Neural crest cell (in vitro differentiated cells): ENCODE measurements at regions not wholly inside any gene's neighbourhood (a gene's known extent, or its start where the extent isn't known, plus 50 kb on each side); places are given as distances from the start of the nearest gene placed in this dataset.

Experiments used
- DNase-seq: peaks from one replicate; pipeline ENCODE4 v3.0.0; 2021; ENCODE audit warnings: low read depth, mixed read lengths, low spot score
- H3K27ac Mint-ChIP-seq: one replicate; pipeline ENCODE4 v1.8.0; 2021; ENCODE audit warnings: mild to moderate bottlenecking, mixed read lengths; ENCODE audit not compliant: unreplicated experiment
- H3K27me3 Mint-ChIP-seq: 2 replicates; pipeline ENCODE4 v1.8.0; 2021; ENCODE audit warnings: low read depth, mild to moderate bottlenecking, mixed read lengths
- H3K36me3 Mint-ChIP-seq: 2 replicates; pipeline ENCODE4 v1.8.0; 2021; ENCODE audit warnings: low read depth, mild to moderate bottlenecking, mixed read lengths
- H3K4me1 Mint-ChIP-seq: 2 replicates; pipeline ENCODE4 v1.8.0; 2021; ENCODE audit warnings: mixed read lengths
- H3K4me3 Mint-ChIP-seq: one replicate; pipeline ENCODE4 v1.8.0; 2021; ENCODE audit warnings: mild to moderate bottlenecking, mixed read lengths
- H3K9me3 Mint-ChIP-seq: 2 replicates; pipeline ENCODE4 v1.8.0; 2021; ENCODE audit warnings: mixed read lengths
- TF ChIP-seq, protein P1 (sequence below): fragments of 200-600 bp; sonication (generic); conservative IDR thresholded peaks from 2 replicates; pipeline ENCODE4 v1.5.0; 2021; ENCODE audit warnings: antibody characterized with exemption, mild to moderate bottlenecking

DNA sequence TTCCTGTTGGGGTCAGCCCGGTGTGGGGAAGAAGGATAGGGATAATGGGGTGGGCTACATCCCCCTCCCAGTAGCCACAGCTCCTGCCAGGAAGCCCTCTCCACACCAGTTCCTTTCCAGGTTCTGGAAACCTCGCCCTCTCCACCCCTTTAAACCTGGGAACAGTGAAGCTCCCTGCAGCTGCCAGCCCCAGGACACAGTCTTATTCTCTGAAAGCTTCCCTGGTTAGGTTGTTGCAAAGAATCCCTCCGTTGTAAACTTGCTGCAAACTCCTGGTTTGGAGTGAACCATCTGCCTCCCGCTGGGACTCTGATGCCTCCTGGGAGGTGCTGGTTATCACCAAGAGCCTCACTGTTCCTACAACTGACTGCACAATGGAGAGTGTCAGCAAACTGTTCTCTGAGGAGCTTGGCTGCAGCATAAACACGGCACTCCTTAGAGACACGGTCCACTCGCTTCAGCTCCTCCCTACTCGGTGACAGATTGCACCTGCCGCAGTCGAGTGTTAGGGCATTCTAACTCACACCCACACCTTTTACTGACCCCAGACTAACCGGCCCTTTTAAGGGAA is 261.8 kb upstream of the RAB6C start:
- H3K27me3 Mint-ChIP-seq = peaks cover 9% of the 10 kb centered on the region
- peaks cover 14% of the 10 kb centered on the region for H3K4me1 Mint-ChIP-seq
- TF ChIP-seq, protein P1, sequence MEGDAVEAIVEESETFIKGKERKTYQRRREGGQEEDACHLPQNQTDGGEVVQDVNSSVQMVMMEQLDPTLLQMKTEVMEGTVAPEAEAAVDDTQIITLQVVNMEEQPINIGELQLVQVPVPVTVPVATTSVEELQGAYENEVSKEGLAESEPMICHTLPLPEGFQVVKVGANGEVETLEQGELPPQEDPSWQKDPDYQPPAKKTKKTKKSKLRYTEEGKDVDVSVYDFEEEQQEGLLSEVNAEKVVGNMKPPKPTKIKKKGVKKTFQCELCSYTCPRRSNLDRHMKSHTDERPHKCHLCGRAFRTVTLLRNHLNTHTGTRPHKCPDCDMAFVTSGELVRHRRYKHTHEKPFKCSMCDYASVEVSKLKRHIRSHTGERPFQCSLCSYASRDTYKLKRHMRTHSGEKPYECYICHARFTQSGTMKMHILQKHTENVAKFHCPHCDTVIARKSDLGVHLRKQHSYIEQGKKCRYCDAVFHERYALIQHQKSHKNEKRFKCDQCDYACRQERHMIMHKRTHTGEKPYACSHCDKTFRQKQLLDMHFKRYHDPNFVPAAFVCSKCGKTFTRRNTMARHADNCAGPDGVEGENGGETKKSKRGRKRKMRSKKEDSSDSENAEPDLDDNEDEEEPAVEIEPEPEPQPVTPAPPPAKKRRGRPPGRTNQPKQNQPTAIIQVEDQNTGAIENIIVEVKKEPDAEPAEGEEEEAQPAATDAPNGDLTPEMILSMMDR = no peak
- no peaks in the 10 kb centered on the region for H3K36me3 Mint-ChIP-seq
- DNase-seq = no peak
- H3K27ac Mint-ChIP-seq = peak overlapping the region; percentile 58
- H3K9me3 Mint-ChIP-seq = no peaks in the 10 kb centered on the region
- no peak overlapping the region for H3K4me3 Mint-ChIP-seq

DNA sequence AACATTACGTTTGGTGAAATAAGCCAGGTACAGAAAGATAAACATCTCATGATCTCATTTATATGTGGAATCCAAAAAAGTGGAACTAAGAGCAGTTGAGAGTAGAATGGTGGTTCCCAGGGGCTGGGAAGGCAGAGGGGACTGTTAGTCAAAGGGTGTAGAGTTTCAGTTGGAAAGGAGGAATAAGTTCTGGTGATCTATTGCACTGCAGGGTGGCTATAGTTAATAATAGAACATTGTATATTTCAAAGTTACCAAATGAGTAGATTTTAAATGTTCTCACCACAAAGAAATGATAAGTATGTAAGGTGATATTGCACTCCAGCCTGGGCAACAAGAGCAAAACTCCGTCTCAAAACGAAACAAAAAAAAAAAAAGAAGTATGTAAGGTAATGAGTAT is 260.1 kb upstream of the RAB6C start:
- no peaks in the 10 kb centered on the region for H3K36me3 Mint-ChIP-seq
- peaks cover 9% of the 10 kb centered on the region for H3K27me3 Mint-ChIP-seq
- H3K4me1 Mint-ChIP-seq = peaks cover 5% of the 10 kb centered on the region
- no peak overlapping the region for H3K4me3 Mint-ChIP-seq
- DNase-seq = no peak
- TF ChIP-seq, protein P1 = no peak
- no peak overlapping the region for H3K27ac Mint-ChIP-seq
- no peaks in the 10 kb centered on the region for H3K9me3 Mint-ChIP-seq

DNA sequence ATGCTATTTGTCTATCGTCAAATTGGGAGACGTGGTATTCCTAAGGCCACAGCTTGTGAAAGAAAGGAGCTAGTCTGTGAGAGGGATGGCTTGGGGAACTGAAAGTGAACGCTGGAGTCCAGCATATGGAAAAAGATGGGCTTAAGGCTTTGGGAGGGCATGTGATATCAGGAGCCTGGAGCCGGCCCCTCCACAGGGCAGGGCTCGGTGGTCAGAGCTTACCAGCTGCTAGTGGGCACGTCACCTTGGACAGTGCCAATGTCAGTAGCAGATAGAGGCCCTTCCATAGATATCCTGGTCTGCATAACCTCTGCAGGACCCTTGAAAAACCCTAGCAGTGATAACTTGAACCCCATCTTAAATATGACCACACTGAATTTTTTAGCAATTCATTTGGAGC is 259.1 kb upstream of the RAB6C start:
- TF ChIP-seq, protein P1 = no peak
- Mint-ChIP-seq H3K4me3 (no peak overlapping the region), H3K9me3 (no peaks in the 10 kb centered on the region), H3K27ac (no peak overlapping the region), H3K27me3 (peaks cover 9% of the 10 kb centered on the region), H3K36me3 (no peaks in the 10 kb centered on the region), H3K4me1 (peaks cover 5% of the 10 kb centered on the region)
- DNase-seq = no peak

DNA sequence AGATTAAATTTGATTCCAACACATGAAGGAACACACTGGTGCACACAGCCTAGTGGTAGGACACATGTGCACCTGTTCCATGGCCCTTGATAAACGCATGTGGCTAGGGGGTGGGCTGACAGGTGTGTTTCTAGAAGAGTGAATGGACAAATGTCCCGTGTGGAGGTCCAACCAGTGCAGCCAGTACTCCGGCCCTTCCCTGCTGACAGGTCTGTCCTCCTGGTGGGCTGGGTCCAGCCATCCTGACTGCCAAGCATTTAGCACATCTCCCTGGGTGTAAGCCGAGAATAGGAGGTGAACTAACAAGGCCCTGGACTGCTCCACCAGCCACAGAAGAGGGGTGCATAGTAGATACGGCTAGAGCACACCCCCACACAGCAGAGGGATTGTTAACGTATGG is 258.7 kb upstream of the RAB6C start:
- TF ChIP-seq, protein P1 = no peak
- H3K36me3 Mint-ChIP-seq = no peaks in the 10 kb centered on the region
- H3K27ac Mint-ChIP-seq = no peak overlapping the region
- H3K27me3 Mint-ChIP-seq = peaks cover 9% of the 10 kb centered on the region
- peaks cover 5% of the 10 kb centered on the region for H3K4me1 Mint-ChIP-seq
- DNase-seq = no peak
- no peak overlapping the region for H3K4me3 Mint-ChIP-seq
- no peaks in the 10 kb centered on the region for H3K9me3 Mint-ChIP-seq

DNA sequence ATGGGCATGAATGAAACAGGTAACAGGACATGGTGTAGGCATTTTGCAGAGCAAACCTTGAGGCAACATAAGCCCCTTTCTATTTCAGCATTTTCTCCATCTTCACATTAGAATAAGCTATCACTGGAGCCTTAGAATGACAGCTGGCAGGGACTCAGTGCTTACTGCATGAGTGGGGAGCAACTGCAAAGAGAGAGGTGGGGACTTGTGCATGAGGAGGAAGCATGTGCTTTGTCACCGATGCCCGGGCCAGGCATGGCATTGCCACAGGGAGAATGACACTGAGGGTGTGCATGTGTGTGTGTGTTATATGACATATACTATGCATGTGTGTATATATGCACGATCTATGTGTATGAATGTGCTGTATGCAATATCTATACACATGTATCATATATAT is 258.2 kb upstream of the RAB6C start:
- TF ChIP-seq, protein P1 = no peak
- Mint-ChIP-seq H3K4me1 (peaks cover 5% of the 10 kb centered on the region), H3K36me3 (no peaks in the 10 kb centered on the region), H3K4me3 (no peak overlapping the region), H3K27me3 (peaks cover 9% of the 10 kb centered on the region), H3K9me3 (no peaks in the 10 kb centered on the region), H3K27ac (no peak overlapping the region)
- no peak for DNase-seq
